Posterior cingulate gyrus (tissue), 11 donors: ENCODE measurements at regions not wholly inside any gene's neighbourhood (a gene's known extent, or its start where the extent isn't known, plus 50 kb on each side); places are given as distances from the start of the nearest gene placed in this dataset.
"Not testable (repeated sequence)": the region's sequence is repeated elsewhere in the genome, so short reads cannot be mapped to it uniquely, and the experiment has no call there.

ENCODE experiments used
- DNase-seq, 10 donors: peaks; one replicate each; pipeline versions ENCODE4 v3.0.0 to v3.0.0-alpha.2; 2020 to 2021; ENCODE audit warnings: mixed read lengths in 3 of 10
- intact Hi-C: fragments of 100-400 bp; cut with DNase I; formaldehyde crosslinking; loops from one replicate; pipeline ENCODE4 v1.15.1; 2023

GRCh38 chr1:30537279-30537678 lies 186.1 kb downstream of the MATN1 start:
- peak in 1 of 10 donors; percentile 43 for DNase-seq

DNA sequence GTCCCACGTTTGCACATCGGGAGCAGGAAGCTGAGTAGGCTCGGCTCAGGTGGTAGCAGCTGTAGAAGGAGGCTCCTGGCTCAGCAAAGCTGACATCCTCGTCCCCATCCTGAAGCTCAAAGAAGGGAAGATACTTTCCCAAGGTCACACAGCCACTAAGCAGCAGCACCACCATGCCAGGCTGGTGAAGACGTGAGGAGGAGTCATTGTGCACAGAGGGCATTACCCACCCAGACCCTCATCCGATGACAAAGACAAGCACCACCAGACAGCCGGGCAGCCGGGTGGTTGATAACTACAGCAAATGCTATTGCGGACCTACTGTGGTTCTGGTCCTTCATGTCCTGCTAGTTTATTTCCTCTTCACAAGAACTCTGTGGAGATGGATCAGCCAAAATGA lies 186.9 kb downstream of the MATN1 start:
- DNase-seq = no peak
- intact Hi-C loops = no loop called here

More at GRCh38 chr1:30537279-30537678, 186.1 kb downstream of the MATN1 start:
- intact Hi-C loops = no loop called here

- no peak for DNase-seq
- intact Hi-C loops = no loop called here
Observed at GRCh38 chr1:30535595-30536325, 187.6 kb downstream of the MATN1 start.

GRCh38 chr1:30534551-30534940 lies 188.8 kb downstream of the MATN1 start:
- intact Hi-C loops = no loop called here
- DNase-seq = no peak

- intact Hi-C loops = no loop called here
- DNase-seq = no peak
Observed at GRCh38 chr1:30533796-30534550, 189.4 kb downstream of the MATN1 start.

DNA sequence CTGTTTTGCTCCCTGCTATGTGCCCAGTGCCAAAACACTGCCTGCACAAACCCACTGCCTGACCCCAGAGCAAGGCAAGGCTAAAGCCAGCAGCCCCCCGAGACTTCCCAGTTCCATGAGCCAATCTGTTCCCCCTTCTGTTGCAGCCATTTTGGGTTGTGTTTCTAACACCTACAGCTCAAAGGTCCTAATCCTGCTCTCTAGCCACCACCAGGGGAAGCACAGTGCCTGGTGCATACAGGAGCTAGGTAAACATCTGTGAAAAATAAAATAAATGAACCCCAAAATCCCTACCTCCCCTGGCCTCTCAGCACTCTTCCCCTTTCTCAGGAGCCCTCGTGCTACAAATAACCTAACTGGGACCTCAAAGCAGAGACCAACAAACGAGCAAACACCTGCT lies 190.2 kb downstream of the MATN1 start:
- DNase-seq = no peak
- intact Hi-C loops = no loop called here

- intact Hi-C loops = no loop called here
- no peak for DNase-seq
Observed at GRCh38 chr1:30532621-30533020, 190.8 kb downstream of the MATN1 start.

GRCh38 chr1:30527511-30528140 lies 195.8 kb downstream of the MATN1 start:
- intact Hi-C loops = no loop called here
- DNase-seq = no peak

DNA sequence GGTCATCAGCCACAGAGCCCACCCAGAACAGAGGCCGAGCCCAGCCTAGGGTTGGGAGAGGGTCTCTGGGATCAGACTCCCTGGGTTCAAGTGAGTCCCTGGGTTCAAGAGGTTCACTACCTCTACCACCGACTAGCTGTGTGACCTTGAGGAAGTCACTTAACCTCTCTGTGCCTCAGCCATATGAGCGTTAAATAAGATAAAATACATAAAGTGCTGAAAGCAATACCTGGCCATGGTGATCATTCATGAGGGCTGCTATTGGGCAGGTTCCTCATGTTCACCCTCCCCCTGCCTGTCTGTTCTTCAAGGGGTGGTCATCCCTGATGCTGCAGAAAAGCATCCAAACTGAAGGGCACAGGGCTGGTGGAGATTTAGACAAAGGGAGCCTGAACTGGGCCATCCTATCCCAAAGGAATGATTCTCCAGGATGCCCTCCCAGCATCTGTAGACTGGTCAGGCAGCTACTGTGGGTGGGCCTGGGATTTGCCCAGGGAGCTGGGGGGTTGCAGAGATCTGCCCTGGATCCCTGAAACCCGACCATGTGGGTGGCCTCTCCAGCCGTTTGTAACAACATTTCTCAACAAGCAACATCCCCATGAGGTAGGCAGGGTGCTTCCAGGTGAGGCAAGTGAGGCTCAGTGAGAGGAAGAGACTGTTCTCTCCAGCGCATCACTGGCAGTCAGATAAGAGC lies 196.6 kb downstream of the MATN1 start:
- intact Hi-C loops = no loop called here
- no peak for DNase-seq

DNA sequence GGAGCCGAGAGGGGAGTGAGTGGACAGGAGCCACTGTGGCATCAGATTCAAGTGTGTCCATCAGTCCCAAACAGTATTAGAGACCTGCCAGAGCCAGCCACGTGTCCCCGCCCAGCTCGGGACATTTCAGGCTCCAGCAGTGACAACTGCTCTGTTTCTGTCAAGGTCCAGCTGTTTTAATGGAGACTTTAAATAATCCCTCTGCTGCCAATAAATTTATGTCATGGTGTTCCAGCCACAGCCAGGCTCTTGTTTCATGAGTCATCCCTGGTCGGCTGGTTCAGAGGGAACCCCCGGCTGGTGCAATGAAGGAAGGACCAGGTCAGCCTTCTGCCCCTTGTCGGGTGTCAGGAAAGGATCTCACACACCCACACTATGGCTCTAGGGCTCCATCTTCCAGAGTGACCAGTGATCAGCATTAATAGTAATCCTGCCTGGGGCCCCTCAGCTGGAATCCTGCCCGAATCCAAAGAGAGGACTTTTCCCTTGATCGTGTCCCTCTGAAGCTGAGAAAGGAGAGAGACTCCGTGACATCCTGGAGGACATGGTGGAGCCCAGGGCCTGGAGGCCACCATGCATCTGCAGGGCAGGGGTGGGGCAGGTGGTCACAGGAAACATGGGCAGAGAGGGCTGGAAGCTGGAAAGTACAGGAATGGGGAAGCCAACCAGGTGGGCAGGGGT lies 197.3 kb downstream of the MATN1 start:
- DNase-seq = no peak
- intact Hi-C loops = no loop called here

GRCh38 chr1:30525631-30525970 lies 197.8 kb downstream of the MATN1 start:
- DNase-seq = no peak
- intact Hi-C loops = no loop called here

- intact Hi-C loops = no loop called here
- no peak for DNase-seq
Observed at GRCh38 chr1:30524840-30525617, 198.4 kb downstream of the MATN1 start.

- intact Hi-C loops = not testable (repeated sequence)
Observed at GRCh38 chr1:30524025-30524555, 199.3 kb downstream of the MATN1 start.

GRCh38 chr1:30523055-30524020 lies 200.0 kb downstream of the MATN1 start:
- intact Hi-C loops = no loop called here
- no peak for DNase-seq

More at GRCh38 chr1:30524025-30524555, 199.3 kb downstream of the MATN1 start:
- not testable (repeated sequence) for DNase-seq

DNA sequence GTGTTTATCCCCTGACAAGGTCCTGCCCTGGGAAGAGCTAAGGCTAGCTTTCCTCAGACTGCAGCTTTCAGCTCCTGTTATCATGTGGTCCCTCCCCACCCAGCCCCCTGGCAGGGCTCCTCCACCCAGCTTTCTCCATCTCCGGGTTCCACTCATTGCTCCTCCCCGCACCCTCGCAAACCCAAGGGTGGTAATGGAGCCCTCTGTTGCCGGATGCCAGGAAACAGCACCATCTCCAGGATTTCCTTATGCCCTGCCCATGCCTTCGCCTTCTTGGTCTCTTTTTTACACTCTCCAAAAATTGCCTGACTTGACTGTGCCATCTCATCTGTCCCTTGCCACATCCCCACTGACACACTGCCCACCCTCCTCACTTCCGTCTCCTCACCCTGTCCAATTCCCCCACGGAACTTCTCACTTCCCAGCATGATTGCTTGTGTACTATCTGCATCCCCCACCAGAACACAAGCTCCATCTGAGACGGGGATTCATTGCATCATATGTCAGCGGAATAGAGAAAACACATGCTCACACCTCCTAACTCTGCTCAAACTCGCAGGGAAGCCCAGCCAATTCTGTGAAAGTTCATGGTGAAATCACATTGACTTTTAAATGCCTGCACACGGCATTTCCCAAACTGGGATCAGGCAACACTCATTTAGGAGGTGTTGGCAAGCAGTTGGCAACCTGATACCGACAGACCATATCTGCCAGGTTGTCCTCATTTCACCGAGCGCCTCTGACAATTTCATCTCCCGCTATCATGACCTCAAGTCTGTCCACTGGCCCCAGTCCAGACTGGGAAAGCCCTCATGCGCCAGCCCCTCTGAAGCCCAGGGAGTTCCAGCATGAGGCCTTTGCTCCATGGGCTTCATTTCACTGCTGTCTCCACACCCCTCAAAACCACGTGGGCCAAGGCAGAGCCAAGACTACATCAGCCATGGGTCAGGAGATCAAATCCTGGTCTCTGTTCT lies 201.1 kb downstream of the MATN1 start:
- intact Hi-C loops = no loop called here
- DNase-seq = no peak

- intact Hi-C loops = no loop called here
- no peak for DNase-seq
Observed at GRCh38 chr1:30521261-30521865, 202.0 kb downstream of the MATN1 start.

DNA sequence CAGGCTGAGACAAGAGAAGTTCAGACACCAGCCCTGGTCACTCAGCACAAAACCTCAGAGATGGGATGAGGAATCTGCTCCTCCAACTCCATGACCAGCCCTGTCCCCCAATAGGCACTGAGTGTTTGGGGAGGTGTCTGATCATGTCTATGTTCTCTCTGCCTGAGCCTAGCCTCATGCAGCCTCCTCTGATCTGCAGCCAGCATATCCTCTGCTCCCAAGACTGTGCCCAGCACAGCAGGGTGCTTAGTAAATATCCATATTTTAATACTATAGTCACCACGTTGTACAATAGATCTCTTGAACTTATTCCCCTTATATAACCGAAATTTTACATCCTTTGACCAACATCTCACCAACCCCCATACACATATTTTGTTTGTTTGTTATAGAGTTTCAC lies 202.9 kb downstream of the MATN1 start:
- intact Hi-C loops = no loop called here
- no peak for DNase-seq
